ENCODE measurements at regions not wholly inside any gene's neighbourhood (a gene's known extent, or its start where the extent isn't known, plus 50 kb on each side); places are given as distances from the start of the nearest gene placed in this dataset.
"Not testable (repeated sequence)": the region's sequence is repeated elsewhere in the genome, so short reads cannot be mapped to it uniquely, and the experiment has no call there.

DNA sequence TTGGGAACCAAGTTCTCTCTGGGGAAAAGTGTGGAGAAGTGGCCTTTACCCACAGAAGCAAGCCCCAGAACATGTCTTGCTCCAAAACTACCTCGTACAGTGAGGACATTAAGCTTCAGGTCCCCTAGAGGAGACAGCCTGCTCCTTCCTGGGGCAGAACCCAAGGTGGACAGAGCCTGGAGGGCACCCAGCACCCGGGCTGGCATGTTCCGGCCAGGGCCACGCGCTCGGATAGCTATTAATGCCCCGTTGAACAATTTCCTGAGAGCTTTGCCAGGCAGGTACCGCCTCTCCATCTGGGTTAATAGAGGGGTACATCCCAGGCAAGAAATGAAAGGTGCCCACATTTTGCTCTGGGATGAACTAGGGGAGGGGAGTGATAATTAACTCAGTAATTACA, 169.0 kb upstream of the GRK3 start:
- DNase-seq (ENCODE audit: low read depth): no peak

DNA sequence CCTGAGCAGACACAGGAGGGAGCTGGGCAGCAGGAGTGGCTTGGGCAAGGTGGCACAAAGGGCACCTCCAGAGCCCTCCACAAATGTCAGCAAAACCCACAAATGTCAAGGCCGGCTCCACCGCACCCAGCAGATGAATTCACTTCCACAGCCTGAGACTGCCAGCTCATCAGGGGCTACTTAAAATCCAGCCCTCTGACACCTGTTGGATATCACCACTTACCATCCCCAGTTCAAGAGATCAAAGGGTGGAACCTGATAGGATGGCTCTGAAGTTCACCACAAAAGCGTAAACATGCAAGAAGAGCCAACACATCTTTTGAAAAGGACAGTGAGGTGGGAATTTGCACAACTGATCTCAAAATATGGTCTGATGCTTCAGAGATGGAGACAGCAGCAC, 168.6 kb upstream of the GRK3 start:
- DNase-seq (ENCODE audit: low read depth): no peak

DNA sequence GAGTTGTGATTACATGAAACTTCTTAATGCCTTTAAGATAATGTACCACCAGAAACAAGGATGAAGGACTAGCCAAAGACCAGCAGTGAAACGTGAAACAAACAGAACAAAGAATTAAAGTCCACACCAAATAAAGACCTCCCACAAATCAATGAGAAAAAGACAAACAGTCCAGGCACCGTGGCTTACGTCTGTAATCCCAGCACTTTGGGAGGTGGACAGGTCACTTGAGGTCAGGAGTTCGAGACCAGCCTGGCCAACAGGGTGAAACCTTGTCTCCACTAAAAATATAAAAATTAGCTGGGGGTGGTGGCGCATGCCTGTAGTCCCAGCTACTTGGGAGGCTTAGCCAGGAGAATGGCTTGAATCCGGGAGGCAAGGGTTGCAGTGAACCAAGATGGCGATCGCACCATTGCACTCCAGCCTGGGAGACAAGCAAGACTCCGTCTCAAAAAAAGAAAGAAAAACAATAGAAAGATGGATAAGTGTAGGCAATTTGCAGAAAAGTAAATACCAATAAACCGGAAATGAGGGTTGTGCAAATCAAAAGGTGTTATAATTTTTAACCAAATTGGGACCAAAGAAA, 167.8 kb upstream of the GRK3 start:
- DNase-seq (ENCODE audit: low read depth): no peak

DNA sequence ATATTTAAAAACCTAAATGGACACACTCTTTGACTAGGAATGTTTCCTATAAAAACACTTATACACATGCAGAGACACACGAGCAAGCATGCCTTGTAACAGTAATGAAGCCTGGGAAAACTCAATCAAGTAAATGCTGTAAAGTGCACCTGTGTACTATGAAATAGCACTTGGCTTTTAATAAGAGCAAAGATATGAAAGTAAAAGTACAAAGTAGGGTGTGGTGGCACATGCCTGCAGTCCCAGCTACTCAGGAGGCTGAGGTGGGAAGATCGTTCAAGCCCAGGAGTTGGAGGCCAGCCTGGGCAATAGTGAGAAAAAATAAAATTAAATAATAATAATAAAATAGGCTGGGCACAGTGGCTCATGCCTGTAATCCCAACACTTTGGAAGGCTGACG, 166.9 kb upstream of the GRK3 start:
- no peak for DNase-seq (ENCODE audit: low read depth)

DNA sequence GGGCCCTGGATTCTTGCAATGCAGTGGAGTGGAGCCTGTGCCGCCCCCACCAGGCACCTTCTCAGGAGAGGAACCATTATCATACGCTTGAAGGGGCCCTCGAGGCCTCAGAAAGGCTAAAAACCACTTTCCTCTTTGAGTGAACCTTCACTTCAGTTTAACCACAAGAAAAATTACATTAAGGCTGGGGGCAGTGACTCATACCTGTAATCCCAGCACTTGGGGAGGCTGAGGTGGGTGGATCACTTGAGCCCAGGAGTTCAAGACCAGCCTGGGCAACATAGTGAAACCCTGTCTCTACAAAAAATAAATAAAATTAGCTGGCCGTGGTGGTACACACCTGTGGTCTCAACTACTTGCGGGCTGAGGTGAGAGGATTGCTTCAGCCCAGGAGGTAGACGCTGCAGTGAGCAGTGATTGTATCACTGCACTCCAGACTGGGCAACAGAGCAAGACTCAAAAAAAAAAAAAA, 165.8 kb upstream of the GRK3 start:
- peak; percentile 86 for DNase-seq (ENCODE audit: low read depth)

DNA sequence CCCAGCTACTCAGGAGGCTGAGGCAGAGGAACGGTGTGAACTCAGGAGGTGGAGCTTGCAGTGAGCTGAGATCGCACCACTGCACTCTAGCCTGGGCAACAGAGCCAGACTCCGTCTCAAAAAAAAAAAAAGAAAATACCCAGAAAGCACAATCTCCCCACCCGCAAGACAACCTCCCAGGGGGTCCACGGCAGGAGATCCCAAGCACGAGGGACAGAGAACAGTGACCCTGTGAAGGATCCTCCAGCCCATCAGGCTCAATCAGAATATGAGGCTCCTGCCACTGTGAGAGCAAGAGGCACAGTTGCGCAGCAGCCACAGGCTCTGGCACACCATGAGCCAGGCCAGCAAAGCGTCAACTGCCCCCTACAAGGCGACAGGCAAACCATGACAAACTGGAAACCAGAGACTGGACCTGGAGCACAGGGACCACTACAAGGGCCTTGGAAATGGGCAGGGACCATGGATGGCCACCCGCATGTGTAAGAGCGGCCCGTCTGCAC, 164.8 kb upstream of the GRK3 start:
- no peak for DNase-seq (ENCODE audit: low read depth)

DNA sequence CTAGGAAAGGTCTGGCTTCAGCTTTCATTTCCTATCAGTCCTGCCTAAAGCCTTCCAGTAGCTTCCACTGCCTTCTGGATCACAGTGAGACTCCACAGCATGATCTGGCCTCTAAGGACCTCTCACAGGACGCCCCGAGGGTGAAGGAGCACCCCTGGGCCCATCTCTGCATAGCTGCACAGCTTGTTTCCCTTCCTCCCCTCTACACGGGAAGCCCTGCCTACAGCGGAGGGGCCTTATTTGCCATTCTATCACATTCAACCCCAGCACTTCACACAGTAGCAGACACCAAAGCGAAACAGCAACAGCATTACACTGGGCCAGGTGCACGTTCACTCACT, 162.3 kb upstream of the GRK3 start:
- no peak for DNase-seq (ENCODE audit: low read depth)

DNA sequence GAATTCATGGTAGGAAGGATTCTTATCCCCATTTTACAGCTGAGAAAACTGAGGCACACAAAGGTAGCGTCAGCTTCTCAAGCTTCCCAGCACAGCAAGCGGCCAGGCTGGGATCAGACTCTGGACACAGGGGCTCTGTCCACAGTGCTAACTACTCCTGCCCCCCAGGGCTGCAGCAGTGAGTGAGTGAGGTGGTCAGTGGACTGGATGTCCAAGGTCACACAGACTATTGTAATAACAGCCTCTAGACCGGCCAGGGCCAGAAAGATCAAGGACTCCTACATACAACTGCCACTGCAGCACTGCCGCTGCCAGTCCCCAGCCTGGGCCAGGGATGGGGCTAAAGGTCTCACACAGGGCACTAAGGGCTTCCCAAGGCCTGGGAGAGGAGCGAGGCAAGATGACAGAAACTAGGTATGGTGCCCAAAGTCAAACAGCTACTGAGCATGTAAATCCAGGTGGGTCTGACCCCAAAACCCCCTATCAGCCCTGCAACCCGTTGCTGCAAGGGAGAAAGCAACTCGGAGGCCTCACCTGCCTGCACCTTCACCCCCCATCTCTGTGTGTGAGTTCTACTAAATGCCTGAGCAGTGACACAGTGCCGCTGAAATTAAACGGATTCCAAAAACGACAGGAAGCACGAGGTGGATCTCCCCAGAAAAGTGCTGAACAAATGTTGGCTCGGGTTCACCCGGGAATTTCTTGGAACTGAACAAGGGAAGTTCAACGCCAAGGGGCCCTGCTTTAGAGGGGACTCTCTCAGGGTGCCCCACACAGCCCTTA, 161.8 kb upstream of the GRK3 start:
- peak; percentile 63 for DNase-seq (ENCODE audit: low read depth)

DNA sequence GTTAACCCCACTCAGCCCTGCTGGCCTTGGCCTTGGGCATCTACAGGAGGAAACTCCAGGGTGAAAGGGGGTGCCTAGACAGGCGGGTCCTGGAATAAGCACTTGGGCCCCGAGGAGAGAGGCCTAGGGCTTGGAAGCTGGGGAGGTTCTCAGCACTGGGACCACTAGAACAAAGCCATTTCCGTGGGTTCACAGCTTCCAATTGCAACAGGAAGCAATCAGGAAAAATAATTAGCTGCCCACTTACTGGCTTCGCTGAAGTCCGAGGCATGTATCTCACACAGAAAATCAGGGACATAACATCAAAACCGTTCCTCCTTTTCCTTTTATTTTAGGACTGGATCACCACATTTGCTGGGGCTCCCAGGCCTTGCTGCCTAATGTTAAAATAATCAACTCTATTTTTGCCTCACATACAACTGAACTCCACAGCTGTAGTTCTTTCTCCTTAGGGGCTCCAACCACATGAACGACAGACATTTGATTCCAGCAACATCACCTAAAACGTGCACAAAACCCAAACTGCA, 161.1 kb upstream of the GRK3 start:
- no peak for DNase-seq (ENCODE audit: low read depth)

DNA sequence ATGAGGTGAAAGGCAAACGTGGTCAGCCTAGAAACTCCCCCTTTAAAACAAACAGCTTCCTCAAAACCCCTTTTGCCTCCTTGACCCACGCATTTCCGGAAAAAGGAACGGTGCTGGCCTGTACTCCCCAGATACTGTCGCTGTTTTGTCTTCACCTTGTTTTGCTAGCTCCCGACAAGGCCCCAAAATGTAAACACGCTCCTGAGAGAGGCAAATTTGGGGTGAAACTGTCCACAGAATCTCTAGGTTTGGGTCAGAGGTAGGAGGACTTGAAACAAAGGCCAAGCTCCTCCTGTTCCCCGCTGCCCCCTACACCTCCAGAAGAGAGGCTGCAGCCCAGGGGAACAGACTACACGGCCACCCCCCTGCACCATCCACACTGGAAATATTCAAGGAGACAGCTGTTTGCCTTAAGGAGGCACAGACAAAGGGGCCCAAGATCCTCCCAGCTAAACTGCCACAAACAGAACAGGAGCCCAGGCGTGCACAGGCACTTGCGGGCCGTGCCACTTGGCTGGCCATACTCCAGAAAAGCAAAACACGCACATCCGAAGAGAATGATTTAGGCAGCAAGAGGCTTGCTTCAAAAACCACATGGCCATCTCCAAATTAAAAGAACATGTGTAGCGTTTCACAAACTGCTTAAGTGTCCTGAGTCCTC, 160.5 kb upstream of the GRK3 start:
- DNase-seq (ENCODE audit: low read depth): peak; percentile 43

DNA sequence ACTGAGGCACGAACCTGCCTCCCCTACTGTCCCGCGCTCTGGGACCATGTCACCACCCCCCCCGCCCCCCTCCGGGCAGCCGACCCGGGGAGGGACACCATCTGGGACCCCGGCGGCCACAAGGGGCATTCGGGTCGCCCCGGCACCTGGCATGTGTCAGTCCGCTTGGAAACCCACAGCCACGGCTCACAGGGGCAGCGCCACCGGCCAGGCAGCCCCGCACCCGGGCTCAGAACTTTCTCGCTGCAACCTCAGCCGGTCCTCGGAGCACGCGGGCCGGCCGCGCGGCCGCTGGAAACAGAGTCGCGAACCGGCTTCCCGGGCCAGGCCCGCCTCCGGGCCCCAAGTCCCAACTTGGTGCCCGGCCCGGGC, 159.9 kb upstream of the GRK3 start:
- no peak for DNase-seq (ENCODE audit: low read depth)

DNA sequence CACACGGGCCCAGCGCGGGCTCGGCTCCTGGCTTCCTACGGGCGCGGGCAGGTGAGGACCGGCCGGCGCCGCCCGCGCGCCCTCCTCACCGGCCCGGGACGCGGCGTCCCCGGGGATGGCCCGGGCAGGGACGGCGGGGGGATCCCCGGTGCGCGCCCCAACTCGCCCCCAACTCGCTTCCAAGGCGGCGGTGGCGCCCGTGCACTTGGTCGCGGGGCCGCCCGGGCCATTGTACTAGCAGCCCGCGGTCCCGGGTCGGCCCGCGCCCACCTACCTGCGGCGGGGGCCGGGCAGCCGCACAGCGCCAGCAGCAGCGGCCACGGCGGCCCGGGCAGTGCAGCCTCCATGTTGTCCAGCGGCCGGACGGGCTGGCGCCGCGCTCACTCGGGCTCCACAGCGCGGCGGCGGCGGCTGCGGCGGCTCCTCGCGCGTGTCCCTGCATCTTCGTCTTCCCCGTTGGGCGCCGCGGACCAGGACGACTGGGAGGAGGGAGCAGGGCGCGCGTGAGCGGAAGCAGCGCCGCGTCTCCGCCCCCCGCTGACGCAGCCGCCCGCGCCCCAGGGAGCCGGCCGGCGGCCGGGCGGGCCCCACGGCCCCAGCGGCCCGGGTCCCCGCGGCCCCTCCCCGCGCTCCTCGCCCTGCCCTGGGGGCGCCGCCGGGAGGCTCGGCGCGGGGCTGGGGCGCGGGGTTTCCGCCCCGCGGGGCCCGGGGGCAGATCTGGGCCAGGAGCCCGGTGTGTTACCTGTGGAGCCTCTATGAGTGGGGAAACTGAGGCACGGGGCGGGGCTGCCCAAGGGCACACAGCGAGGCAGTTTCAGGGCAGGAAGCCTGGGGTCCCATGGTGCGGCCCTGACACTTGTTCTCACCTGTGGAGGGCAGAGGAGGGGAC, 159.3 kb upstream of the GRK3 start:
- peak; percentile 61 for DNase-seq (ENCODE audit: low read depth)

DNA sequence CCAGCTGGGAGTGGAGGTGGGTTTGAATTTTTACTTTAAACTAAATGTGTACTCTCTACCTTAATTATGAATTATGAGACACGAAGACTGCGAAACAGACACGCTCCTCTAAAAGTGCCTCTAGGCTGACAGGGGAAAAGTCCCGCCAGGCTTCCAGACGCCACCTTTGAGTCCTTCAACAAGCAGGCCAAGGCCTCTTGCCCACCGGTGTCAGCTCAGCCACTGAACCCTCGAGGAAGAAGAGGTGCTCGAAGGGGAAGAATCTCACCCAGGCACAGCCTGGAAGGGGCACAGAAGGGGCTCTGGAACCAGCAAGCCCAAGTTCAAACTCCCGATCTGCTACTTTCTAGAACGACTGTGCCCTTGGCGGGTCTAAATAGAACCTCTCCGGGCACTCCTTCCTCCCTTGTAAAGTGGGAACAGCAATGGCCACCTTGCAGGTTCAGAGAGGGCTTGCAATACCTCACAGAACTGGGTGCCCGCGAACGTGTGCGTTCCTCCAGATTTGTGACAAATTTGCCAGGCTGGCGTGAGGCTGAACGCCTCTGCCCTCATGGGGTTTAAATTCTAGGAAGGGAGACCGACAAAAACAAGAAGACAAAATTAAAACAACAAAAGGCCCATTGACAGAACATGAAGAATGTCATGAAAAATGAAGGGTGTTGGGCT, 158.5 kb upstream of the GRK3 start:
- no peak for DNase-seq (ENCODE audit: low read depth)

DNA sequence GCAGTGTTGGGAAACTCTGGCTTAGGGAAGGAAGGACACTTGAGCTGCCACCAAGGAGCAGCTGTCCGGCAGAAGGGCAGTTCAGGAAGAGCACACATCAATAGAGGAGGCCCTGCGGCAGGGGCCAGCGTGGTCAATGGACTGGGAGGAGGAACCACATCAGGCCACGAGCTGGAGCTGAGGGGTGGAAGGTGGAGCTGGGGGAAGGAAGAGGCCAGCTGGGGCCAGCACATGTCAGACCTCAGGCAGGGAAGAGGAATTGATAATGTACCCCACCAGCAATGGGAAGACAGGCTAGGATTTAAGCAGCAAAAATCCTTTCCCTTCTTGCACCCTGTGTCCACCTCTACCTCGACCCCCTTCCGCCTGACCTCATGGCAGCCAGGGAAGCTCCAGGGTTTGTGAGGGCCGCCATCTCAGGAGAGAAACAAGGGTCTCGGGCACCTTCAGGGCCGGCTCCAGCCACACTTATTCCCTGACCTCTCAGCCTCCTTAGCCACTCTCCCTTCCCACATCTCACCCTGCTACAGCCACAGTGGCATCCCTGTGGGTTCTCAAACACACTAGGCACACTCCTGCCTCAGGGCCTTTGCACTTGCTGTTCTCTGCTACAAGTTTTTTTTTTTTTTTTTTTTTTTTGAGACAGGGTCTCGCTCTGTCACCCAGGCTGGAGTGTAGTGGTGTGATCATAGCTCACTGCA, 157.8 kb upstream of the GRK3 start:
- DNase-seq (ENCODE audit: low read depth): no peak

DNA sequence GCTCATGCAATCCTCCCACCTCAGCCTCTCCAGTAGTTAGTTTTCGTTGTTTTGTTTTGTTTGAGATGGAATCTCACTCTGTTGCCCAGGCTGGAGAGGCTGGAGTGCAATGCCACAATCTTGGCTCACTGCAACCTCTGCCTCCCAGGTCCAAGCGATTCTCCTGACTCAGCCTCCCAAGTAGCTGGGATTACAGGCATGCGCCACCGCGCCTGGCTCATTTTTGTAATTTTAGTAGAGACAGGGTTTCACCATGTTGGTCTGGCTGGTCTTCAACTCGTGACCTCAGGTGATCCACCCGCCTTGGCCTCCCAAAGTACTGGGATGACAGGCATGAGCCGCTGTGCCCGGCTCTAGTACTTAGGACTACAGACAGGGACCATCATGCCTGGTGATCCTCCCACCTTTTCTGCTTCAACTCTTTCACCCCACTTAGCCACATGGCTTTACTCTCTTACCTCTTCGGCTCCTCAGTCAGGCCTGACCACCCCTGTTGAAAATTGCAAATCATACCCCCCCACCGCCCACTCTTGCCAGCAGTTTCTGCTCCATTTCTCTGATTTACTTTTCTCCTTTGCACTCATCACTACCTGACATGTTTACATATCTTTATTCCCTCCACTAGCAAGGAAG, 157.1 kb upstream of the GRK3 start:
- no peak for DNase-seq (ENCODE audit: low read depth)

DNA sequence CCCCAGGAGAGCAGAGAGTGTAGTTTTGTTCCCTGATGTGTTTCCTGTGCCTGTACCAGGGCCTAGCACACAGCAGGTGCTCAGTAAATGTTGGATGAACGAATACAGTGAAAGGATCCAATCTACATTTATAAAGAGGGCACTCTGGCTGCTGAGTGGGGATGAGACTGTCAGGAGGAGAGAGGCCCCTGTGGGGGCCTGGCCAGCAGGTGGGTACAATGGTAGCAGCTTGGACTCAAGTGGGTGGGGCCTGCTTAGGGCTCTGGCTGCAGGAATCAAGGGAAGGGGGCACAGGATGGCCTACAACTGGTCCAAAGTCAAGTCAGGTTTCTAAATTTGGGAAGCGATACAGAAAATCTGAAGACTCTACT, 156.6 kb upstream of the GRK3 start:
- DNase-seq (ENCODE audit: low read depth): no peak

DNA sequence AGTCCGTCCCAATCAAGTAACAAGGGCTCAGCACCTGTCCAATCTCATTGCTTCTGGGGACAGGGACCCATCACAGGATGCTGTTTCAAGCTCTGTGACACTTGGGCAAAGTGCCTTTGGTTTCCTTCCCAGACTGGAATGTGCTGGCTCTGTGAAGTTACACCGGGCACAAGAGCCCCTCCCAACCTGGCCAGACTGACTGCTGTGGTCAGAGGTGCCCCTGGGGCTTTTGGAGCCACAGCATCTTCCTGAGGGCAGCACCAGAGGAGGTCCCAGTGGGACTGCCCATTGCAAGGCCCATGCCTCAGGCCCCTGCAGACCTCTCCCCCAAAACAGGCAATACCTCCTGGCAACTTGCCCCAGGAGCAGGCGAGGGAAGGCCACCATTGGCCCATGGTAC, 155.2 kb upstream of the GRK3 start:
- peak; percentile 49 for DNase-seq (ENCODE audit: low read depth)

DNA sequence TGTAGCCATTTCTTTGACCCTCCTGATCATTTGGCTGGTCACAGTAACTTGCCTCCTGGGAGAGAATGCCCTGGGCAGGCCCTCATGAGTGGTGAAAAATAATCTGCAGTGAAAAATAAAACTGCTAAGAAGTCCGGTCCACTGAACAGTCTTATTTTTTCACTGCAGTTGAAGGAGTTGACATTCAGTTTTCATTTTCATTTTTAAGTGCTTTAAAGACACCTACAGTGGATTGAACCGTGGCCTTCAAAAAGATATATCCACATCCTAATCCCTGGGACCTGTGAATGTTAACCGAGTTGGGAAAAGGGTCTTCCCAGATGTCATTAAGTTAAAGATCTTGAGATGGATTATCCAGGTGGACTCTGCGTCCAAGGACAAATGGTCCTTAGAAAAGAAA, 153.6 kb upstream of the GRK3 start:
- no peak for DNase-seq (ENCODE audit: low read depth)

DNA sequence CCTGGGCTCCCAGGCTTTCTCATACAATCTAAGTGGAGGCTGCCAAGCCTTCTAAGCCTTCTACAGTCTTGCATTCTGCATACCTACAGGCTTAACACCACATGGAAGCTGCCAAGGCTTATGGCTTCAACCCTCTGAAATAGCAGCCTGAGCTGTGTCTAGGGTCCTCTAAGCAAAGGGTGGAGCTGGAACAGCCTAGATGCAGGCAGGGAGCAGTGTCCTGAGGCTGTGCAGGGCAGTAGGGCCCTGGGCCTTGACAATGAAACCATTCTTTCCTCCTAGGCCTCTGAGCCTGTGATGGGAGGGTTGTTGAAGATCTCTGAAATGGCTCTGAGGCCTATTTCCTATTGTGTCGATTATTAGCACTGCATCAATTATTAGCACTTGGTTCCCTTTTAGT, 150.9 kb upstream of the GRK3 start:
- no peak for DNase-seq (ENCODE audit: low read depth)

DNA sequence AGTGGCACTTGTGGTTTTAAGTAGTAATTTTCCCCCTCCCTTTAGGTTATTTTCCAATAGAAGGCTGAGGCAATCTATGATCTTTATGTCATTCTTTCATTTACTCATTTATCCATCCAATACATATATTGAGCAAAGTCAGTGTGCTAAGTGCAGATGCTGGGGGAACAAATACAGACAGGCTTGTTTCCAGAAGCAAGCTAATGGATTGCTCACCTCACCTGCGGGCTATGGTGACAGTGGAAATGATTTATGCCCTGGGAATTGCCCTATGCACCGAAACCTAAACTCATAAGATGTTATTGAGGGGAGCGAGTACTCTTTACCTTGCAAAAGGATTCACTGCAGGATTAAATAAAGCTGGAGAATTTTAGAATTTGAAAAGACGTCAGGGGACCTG, 148.7 kb upstream of the GRK3 start:
- DNase-seq (ENCODE audit: low read depth): not testable (repeated sequence)

Measured in M059J (cell line).